A549 (cell line): ENCODE measurements at regions not wholly inside any gene's neighbourhood (a gene's known extent, or its start where the extent isn't known, plus 50 kb on each side); places are given as distances from the start of the nearest gene placed in this dataset.

Experiments used
- CBX8 ChIP-seq: fragments of 200-600 bp; sonication (generic); IDR thresholded peaks from 2 replicates; pipeline ENCODE4 v1.6.1; 2016
- CHD4 ChIP-seq: fragments of 200-600 bp; sonication (generic); IDR thresholded peaks from 2 replicates; pipeline ENCODE4 v1.6.1; 2016; ENCODE audit warnings: antibody characterized with exemption, mild to moderate bottlenecking, borderline replicate concordance
- EP300 ChIP-seq, 2 experiments: fragments of >200 bp; sonication (Bioruptor Twin); formaldehyde crosslinking; IDR thresholded peaks; 2 replicates in 1 of 2; 3 replicates in 1 of 2; pipeline ENCODE4 v1.6.1; 2016 to 2017
- JUN ChIP-seq, 2 experiments: fragments of >200 bp; sonication (Bioruptor Twin); formaldehyde crosslinking; IDR thresholded peaks; 2 replicates in 1 of 2; 3 replicates in 1 of 2; pipeline ENCODE4 v1.6.1; 2016 to 2017
- MAFK ChIP-seq: fragments of 450-650 bp; IDR thresholded peaks from 2 replicates; pipeline ENCODE4 v1.6.1; 2014; ENCODE audit not compliant: partially characterized antibody
- POLR2A ChIP-seq: IDR thresholded peaks from 2 replicates; pipeline ENCODE4 v1.6.1; 2012; ENCODE audit warnings: mild to moderate bottlenecking, low read length
- RAD21 ChIP-seq, 2 experiments: fragments of >200 bp in 1 of 2; sonication (Bioruptor Twin) in 1 of 2; formaldehyde crosslinking in 1 of 2; IDR thresholded peaks in 1 of 2; conservative IDR thresholded peaks in 1 of 2; 2 replicates in 1 of 2; 3 replicates in 1 of 2; pipeline ENCODE4 v1.6.1; 2012 to 2018; ENCODE audit warnings: inconsistent platforms in 1 of 2
- RCOR1 ChIP-seq: fragments of 150-350 bp; IDR thresholded peaks from 2 replicates; pipeline ENCODE4 v1.6.1; 2014; ENCODE audit warnings: antibody characterized with exemption, low read length, low read depth
- REST ChIP-seq: fragments of 200-600 bp; sonication (generic); IDR thresholded peaks from 2 replicates; pipeline ENCODE4 v1.6.1; 2016; ENCODE audit warnings: antibody characterized with exemption, mild to moderate bottlenecking, moderate library complexity
- SMC3 ChIP-seq: fragments of >200 bp; sonication (Bioruptor Twin); formaldehyde crosslinking; IDR thresholded peaks from 3 replicates; pipeline ENCODE4 v1.6.1; 2018; ENCODE audit warnings: inconsistent platforms
- ZFP36 ChIP-seq: fragments of 450-650 bp; IDR thresholded peaks from 2 replicates; pipeline ENCODE4 v1.6.1; 2014; ENCODE audit warnings: borderline replicate concordance; ENCODE audit not compliant: partially characterized antibody
- TF ChIP-seq, protein P1 (sequence below): fragments of >200 bp; sonication (Bioruptor Twin); formaldehyde crosslinking; IDR thresholded peaks from 3 replicates; pipeline ENCODE4 v1.5.1; 2016
- TF ChIP-seq, protein P2 (sequence below): IDR thresholded peaks from 2 replicates; pipeline ENCODE4 v1.6.1; 2012

DNA sequence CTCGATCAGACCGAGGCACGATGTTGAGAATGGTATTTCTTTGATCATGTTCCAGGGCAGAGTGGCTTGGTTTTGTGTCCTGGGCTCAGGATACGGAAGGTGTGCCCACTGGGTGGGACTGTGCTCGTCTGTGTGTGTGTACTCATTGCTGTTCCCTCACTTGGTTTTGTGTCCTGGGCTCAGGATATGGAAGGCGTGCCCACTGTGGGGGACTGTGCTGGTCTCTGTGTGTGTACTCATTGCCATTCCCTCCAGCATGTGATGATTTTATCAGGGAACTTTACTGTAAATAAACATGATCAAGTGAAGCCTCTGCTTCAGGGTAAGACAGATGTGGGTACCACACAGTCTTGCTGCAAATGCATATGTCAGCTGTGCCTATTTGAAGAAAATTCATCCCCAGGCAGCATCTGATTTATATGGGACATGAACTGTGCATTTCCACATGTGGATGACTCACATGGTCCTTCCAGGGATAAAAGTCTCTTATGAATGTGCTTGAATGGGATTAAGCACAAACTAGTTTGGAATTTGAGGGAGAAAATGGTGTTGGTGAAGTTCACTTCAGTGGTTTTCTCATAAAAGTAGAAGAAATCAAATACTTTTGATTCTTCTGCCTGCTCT lies 274.3 kb downstream of the QKI start:
- TF ChIP-seq CBX8 (no peak), RAD21 (conservative IDR thresholded peaks at IDR 0.05 in 1 of 2, IDR thresholded peaks at IDR 0.05 in 1 of 2) (no peak), ZFP36 (no peak), POLR2A (no peak), RCOR1 (no peak), SMC3 (no peak), REST (no peak), CHD4 (no peak), MAFK (no peak), JUN (IDR thresholded peaks at IDR 0.05) (no peak), EP300 (IDR thresholded peaks at IDR 0.05) (no peak)
- TF ChIP-seq, protein P1, sequence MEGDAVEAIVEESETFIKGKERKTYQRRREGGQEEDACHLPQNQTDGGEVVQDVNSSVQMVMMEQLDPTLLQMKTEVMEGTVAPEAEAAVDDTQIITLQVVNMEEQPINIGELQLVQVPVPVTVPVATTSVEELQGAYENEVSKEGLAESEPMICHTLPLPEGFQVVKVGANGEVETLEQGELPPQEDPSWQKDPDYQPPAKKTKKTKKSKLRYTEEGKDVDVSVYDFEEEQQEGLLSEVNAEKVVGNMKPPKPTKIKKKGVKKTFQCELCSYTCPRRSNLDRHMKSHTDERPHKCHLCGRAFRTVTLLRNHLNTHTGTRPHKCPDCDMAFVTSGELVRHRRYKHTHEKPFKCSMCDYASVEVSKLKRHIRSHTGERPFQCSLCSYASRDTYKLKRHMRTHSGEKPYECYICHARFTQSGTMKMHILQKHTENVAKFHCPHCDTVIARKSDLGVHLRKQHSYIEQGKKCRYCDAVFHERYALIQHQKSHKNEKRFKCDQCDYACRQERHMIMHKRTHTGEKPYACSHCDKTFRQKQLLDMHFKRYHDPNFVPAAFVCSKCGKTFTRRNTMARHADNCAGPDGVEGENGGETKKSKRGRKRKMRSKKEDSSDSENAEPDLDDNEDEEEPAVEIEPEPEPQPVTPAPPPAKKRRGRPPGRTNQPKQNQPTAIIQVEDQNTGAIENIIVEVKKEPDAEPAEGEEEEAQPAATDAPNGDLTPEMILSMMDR = no peak
- TF ChIP-seq, protein P2, sequence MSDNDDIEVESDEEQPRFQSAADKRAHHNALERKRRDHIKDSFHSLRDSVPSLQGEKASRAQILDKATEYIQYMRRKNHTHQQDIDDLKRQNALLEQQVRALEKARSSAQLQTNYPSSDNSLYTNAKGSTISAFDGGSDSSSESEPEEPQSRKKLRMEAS = no peak
